CMK (cell line): ENCODE measurements at regions not wholly inside any gene's neighbourhood (a gene's known extent, or its start where the extent isn't known, plus 50 kb on each side); places are given as distances from the start of the nearest gene placed in this dataset.
A peak's percentile ranks its signal among the peaks of the same experiment; 100 is the strongest.
"Not testable (repeated sequence)": the region's sequence is repeated elsewhere in the genome, so short reads cannot be mapped to it uniquely, and the experiment has no call there.

ENCODE experiments used
- DNase-seq: peaks from one replicate; pipeline ENCODE4 v3.0.0-alpha.2; 2010; ENCODE audit warnings: low read depth

GRCh38 chr2:144812288-144812687 is 292.4 kb upstream of the ZEB2 start:
- DNase-seq: no peak

GRCh38 chr2:144801766-144802165 is 281.8 kb upstream of the ZEB2 start:
- DNase-seq: no peak

GRCh38 chr2:144801325-144801724 is 281.4 kb upstream of the ZEB2 start:
- no peak for DNase-seq

- no peak for DNase-seq
These were observed 279.1 kb upstream of the ZEB2 start for GRCh38 chr2:144798989-144799388.

- no peak for DNase-seq
These were observed 278.1 kb upstream of the ZEB2 start for GRCh38 chr2:144798034-144798433.

- no peak for DNase-seq
These were observed 277.0 kb upstream of the ZEB2 start for GRCh38 chr2:144796936-144797335.

GRCh38 chr2:144796164-144796563 is 276.2 kb upstream of the ZEB2 start:
- no peak for DNase-seq

- DNase-seq: no peak
These were observed 265.3 kb upstream of the ZEB2 start for GRCh38 chr2:144785253-144785652.

GRCh38 chr2:144780983-144781382 is 261.1 kb upstream of the ZEB2 start:
- peak; percentile 45 for DNase-seq

GRCh38 chr2:144776766-144777165 is 256.8 kb upstream of the ZEB2 start:
- no peak for DNase-seq

GRCh38 chr2:144774809-144775208 is 254.9 kb upstream of the ZEB2 start:
- no peak for DNase-seq

- no peak for DNase-seq
These were observed 251.4 kb upstream of the ZEB2 start for GRCh38 chr2:144771348-144771747.

- DNase-seq: no peak
These were observed 250.8 kb upstream of the ZEB2 start for GRCh38 chr2:144770616-144771230.

- not testable (repeated sequence) for DNase-seq
These were observed 241.0 kb upstream of the ZEB2 start for GRCh38 chr2:144760939-144761338.

- no peak for DNase-seq
These were observed 239.8 kb upstream of the ZEB2 start for GRCh38 chr2:144759746-144760145.

- not testable (repeated sequence) for DNase-seq
These were observed 238.3 kb upstream of the ZEB2 start for GRCh38 chr2:144758196-144758595.

- no peak for DNase-seq
These were observed 233.5 kb upstream of the ZEB2 start for GRCh38 chr2:144753416-144753815.

- DNase-seq: no peak
These were observed 231.4 kb upstream of the ZEB2 start for GRCh38 chr2:144751142-144751905.

GRCh38 chr2:144749188-144749587 is 229.3 kb upstream of the ZEB2 start:
- DNase-seq: no peak

GRCh38 chr2:144748443-144748842 is 228.5 kb upstream of the ZEB2 start:
- DNase-seq: no peak

- peak; percentile 7 for DNase-seq
These were observed 227.7 kb upstream of the ZEB2 start for GRCh38 chr2:144747571-144747970.

- no peak for DNase-seq
These were observed 225.5 kb upstream of the ZEB2 start for GRCh38 chr2:144745424-144745823.

GRCh38 chr2:144738749-144739148 is 218.8 kb upstream of the ZEB2 start:
- no peak for DNase-seq

GRCh38 chr2:144730711-144731110 is 210.8 kb upstream of the ZEB2 start:
- no peak for DNase-seq
